ENCODE measurements at regions not wholly inside any gene's neighbourhood (a gene's known extent, or its start where the extent isn't known, plus 50 kb on each side); places are given as distances from the start of the nearest gene placed in this dataset.
"Not testable (repeated sequence)": the region's sequence is repeated elsewhere in the genome, so short reads cannot be mapped to it uniquely, and the experiment has no call there.

GRCh38 chr13:21910546-21910945 lies 239.7 kb downstream of the FGF9 start:
- in situ Hi-C loops (cut with MboI; ENCODE audit: low sequenced_read_pairs) = no loop called here

DNA sequence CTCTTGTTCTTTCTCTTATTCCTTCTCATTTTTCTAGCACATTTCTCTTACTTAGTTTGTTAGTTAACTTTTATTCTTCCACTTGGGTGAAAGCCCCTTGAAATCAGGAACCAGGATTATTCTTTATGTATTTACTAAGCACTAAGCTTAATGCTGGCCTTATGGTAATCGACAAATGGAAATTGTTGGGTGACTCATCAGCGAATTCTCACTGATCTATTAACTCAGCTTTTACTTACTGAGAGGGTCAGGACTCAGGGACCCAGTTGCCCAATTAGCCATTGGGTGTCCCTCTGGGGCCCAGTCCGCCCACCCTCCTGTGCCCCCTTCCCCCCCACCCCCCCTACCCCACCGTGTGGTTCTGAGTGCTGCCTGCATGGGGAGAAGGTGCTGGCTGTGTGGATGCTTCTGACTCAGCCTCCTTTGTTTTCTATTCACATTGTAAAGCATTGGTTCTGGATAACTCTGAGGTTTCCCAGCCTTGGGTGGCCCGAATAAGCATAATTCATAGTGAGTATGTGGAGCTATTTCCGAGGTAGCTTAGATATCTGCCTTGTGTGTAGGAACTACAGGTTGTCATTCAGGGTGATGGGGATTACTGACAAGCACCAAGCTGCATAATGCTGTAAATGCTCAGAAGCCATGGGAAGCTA lies 240.9 kb downstream of the FGF9 start:
- in situ Hi-C loops (cut with MboI; ENCODE audit: low sequenced_read_pairs) = no loop called here

DNA sequence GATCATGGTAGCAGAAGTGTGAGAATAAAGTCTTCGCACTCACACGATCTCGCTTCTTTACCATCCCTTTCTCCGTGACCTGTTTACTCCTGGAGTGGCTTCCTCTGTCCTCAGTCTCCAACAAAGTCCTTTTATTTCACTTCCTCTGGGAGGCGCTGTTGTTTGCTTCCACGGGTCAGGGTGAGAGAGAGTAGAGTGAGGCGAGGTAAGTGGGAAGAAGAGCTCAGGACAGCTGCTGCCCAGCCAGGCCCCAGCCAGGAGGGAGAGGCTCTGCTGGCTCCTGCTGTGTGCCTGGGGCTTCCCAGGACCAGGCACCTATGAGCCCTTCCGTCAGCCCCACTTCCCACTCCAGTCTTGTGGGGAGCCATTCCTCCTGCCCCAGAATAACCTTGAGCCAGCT lies 242.1 kb downstream of the FGF9 start:
- in situ Hi-C loops (cut with MboI; ENCODE audit: low sequenced_read_pairs) = no loop called here

DNA sequence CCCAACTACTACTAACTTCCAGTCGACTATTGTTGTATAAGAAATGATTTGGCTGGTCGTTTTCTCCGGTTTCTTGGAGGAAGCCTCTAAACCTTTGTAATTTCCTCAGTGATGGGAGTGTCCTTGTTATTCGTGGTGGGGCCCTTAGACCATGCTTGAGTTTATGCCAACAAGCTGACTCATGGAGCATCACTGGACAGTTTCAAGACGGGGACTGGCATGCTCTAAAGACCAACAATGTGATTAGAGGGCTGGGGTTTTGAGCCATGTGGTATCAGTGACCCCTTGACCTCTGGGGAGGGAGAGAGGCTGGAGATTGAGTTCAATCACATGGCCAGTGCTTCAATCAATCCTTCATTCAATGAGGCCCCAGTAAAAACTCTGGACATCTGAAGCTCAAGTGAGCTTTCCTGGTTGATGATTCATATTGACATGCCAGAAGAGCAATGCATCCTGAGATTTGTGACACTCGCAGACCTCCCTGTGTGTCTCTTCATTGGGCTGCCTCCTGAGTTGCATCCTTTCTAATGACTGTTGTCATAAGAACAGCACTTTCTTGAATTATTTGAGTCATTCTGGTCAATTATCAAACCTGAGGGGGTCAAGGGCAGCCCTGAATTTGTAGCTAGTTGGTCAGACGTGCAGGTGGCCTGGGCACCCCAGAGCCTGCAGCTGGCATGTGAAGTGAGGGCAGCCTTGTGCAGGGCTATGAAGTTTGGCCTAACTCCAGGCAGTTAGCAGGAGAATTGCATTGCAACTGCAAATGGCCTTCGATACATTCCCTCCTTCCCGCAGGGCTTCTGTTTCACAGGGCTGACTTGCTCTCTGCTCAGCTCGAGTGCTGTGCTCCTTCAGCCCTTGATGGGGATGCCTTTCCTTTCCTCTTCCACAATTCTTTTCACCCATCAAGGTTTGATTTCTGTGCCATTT lies 246.5 kb downstream of the FGF9 start:
- in situ Hi-C loops (cut with MboI; ENCODE audit: low sequenced_read_pairs) = no loop called here

- in situ Hi-C loops (cut with MboI; ENCODE audit: low sequenced_read_pairs) = not testable (repeated sequence)
Measured at GRCh38 chr13:21920802-21921201, 249.9 kb downstream of the FGF9 start.

DNA sequence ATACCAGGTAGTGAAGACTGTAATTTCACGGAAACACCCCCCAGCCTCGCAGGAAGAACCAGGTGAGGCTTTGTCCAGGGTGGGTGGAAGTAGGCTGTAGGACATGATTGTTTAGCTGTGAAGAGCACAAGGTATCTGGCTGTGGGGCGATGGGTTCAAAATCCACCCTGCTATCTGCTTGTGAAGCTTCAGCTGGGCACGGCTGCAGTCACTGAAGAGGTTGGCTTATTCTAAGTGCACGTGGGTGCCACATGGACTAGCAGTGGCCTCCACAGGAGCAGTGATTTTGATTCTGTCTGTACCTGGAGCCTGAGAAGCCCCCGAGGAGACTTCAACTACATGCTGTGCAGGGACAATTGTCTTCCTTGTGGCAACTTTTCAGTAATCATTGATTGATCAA lies 254.1 kb downstream of the FGF9 start:
- in situ Hi-C loops (cut with MboI; ENCODE audit: low sequenced_read_pairs) = no loop called here

DNA sequence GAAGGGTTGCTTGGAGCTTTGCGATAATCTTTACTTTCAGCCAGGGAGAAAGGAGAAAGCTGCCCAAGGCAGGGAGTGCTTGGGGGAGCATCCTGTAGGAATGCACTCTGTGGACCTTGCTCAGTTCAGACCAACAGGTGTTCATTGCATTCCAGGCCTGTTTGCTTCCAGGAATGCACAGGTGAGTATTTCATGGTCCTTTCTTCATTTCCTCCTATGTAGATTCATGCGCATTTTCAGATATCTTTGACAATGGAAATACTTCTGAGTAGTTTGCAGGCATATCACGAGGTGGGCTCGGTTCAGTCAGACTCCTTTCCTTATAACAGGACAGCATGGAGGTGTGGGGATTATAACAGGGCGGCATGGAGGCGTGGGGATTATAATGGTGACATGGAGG lies 254.8 kb downstream of the FGF9 start:
- in situ Hi-C loops (cut with MboI; ENCODE audit: low sequenced_read_pairs) = no loop called here

DNA sequence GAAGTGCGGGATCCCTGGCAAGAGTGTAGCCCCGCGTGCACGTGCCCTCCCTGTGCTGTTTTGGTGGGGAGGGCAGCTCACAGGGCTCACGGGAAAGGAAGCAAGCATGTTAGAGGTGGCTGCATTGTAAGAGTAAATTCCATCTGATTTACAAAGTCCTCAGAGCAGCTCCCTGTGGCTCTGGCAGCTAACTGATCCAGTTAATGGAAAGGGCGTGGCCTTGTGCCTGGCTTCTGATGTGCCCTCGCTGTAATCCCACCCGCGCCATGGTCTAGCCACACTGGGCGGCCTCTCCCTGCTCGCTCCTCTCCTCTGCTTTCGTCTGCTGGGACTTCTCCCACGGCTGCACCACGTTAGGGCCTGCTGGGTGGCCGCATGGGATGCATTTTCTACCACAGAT lies 258.5 kb downstream of the FGF9 start:
- in situ Hi-C loops (cut with MboI; ENCODE audit: low sequenced_read_pairs) = no loop called here

DNA sequence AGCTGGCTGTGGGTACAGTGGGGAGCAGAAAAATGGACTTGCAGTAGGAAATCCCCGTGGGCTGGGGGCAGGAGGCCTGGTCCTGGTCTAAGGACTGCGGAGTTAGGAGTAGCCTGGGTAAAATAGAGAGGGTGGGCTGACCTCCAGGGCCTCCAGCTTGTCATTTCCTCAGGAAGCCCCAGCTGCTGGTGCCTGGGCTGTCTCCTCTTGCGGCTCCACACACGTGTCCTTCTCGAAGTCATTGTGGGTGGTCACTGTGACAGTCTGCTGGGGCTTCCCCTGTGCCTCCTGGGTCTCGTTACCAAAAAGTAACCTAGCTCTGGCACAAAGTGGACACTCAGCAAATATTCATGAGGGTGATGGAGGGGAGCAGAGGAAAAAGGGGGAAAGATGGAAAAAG lies 259.7 kb downstream of the FGF9 start:
- in situ Hi-C loops (cut with MboI; ENCODE audit: low sequenced_read_pairs) = no loop called here

GRCh38 chr13:21932578-21932977 lies 261.7 kb downstream of the FGF9 start:
- in situ Hi-C loops (cut with MboI; ENCODE audit: low sequenced_read_pairs) = no loop called here

- in situ Hi-C loops (cut with MboI; ENCODE audit: low sequenced_read_pairs) = no loop called here
Measured at GRCh38 chr13:21932996-21933395, 262.1 kb downstream of the FGF9 start.

DNA sequence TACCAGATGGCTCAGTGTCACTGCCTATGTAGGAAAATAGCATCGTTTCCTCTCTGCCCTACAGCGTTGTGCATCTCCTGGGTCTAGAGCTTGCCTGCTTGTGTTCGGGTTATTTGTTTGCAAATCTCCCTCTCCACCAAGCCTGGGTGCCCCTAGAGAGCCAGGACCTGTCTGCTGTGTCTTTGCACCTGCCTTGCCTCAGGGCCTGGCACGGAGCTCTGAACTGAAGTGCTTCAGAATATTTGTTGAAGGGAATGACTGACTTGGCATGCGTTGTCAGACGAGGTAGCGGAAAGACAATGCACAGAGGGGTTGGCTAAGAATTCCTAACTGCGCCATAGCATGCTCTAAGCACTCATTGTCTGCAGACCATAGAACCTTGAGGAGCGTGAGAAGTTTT lies 263.4 kb downstream of the FGF9 start:
- in situ Hi-C loops (cut with MboI; ENCODE audit: low sequenced_read_pairs) = no loop called here

- in situ Hi-C loops (cut with MboI; ENCODE audit: low sequenced_read_pairs) = no loop called here
Measured at GRCh38 chr13:21936674-21937073, 265.8 kb downstream of the FGF9 start.

GRCh38 chr13:21938168-21938567 lies 267.3 kb downstream of the FGF9 start:
- in situ Hi-C loops (cut with MboI; ENCODE audit: low sequenced_read_pairs) = no loop called here

DNA sequence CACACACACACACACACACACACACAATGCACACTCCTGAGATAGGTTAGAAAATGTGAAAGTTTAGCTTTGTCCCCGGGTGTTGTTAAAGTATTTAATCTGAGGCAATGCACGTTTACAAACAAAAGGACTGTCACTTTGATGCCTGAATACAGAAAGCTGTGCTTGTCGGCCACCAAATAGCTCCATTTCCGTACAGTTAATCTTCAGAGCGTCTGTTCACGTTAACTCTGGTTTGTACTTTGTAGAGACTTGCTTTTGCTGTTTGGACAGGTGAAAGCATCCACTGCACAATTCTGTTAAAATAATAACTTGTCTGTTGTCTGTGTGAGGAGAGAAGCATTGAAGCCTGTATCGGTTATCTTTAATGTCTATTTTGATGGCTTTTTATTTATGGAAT lies 267.8 kb downstream of the FGF9 start:
- in situ Hi-C loops (cut with MboI; ENCODE audit: low sequenced_read_pairs) = no loop called here

GRCh38 chr13:21942061-21942460 lies 271.2 kb downstream of the FGF9 start:
- in situ Hi-C loops (cut with MboI; ENCODE audit: low sequenced_read_pairs) = no loop called here

GRCh38 chr13:21944610-21945009 lies 273.7 kb downstream of the FGF9 start:
- in situ Hi-C loops (cut with MboI; ENCODE audit: low sequenced_read_pairs) = no loop called here

DNA sequence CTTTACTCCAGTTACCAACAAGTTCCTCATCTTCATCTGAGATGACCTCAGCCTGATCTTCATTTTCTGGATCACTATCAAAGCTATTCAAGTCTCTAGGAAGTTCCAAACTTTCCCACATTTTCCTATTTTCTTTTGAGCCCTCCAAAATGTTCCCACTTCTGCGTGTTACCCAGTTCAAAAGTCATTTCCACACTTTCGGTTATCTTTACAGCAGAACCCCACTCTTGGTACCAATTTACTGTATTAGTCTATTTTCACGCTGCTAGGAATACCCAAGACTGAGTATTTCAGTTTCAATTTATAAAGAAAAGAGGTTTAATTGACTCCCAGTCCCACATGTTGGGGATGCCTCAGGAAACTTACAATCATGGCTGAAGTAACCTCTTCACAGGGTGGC lies 274.3 kb downstream of the FGF9 start:
- in situ Hi-C loops (cut with MboI; ENCODE audit: low sequenced_read_pairs) = no loop called here

DNA sequence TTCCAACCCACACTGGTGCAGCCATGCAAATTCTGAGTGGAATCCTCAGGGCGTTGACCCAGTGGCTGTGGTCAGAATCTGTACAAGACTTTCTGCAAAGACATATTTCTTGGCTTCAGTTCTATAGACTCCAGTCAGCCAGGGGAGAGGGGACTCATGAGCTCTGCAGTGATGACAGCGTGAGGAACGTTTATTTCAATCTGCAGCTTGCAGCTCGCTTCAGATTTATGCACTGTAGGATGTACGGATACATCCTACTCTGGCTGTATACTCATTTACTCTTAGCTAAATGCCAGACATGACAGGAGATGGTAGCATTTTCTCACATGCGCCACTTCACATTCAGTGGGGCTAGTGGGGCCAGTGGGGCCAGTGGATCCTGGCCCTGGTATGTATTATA lies 276.1 kb downstream of the FGF9 start:
- in situ Hi-C loops (cut with MboI; ENCODE audit: low sequenced_read_pairs) = no loop called here

DNA sequence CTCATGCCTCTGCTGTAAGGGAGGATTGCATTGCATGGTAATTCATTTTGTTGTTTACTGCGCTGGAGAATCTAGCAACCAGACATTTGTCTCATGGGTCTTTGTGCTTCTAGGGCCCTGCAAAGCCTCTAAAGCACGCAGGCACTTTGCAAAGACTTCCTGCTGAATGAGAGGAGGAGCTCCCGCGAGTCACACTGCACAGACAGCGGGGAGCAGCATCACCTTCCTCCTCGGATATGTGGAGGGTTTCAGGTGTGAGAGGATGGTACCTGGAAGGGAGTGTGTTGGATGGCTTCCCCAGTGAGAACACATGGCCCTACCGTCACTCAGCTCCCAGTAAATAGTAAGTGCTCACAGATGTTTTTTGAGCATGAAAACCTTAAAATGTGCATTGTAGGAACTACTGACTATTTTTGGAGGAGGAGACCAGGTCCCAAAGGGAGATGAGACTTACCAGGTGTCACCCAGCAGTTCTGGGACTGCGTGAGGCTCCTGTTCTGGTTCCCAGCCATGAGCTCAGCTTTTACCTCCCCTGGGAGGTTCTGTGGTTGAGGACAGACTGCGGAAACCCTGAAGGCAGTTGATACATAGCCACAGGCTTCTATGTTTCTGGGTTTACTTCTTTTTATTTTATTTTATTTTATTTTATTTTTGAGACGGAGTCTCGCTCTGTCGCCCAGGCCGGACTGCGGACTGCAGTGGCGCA lies 278.0 kb downstream of the FGF9 start:
- in situ Hi-C loops (cut with MboI; ENCODE audit: low sequenced_read_pairs) = no loop called here

DNA sequence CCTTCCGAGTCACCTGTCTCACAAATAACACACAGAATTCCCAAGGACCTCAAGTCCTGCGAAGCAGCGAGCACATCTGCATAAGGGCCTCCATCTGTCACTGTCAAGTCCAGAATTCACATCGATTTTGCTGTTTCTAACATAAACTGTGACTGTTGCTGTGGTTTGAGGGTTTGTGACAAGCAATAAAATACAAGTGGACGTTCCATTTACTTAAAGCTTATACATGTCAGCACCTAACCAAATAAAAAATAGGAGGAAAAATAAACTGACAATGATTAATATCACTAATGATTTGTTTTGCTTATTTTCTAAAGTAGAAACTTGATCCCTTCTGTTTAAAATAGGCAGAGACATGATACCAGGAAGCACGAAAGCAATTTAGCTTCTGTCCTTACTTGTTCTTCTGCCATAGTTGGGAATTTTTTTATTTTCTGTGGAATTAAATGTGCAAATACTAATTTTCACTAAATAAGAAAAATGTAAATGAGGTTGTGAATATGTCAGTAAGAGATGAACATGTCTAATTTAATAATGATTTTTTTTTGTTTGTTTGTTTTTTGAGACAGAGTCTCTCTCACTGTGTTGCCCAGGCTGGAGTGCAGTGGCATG lies 279.1 kb downstream of the FGF9 start:
- in situ Hi-C loops (cut with MboI; ENCODE audit: low sequenced_read_pairs) = no loop called here

Measured in HL-60/S4 (cell line).